ENCODE measurements at regions not wholly inside any gene's neighbourhood (a gene's known extent, or its start where the extent isn't known, plus 50 kb on each side); places are given as distances from the start of the nearest gene placed in this dataset.

DNA sequence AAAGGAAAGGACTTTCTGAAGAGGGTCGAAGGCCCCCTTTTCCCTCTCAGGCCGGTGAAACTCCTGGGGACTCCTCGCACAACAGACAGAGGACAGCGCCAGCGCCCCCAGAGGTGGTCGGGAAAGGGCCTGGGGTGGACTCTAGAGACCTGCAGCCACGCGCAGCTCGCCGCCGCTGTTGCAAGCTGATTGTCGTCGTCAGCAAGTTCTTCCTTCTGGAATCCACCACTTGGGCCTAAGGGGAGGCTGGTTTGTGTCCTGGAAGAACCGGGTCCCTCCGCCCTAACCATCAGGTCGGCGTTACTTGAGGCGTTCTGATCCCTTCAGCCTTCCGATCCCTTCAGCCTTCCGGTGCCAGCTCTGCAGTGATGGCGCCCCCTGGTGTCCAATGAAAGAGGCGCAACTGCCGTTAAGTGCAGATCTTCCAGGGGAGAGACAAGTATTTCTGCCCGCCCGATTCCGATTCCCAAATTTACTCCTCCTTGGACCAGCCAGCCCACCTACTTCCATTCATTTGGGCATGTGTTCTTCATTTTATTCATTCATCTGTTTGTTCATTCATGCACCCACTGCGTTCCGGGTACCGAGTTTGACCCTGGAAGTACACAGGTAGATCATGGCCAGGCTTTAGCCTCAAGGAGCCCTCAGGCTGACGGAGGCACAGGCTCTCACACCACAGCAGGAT lies 77.2 kb upstream of the SLC6A11 start:
- intact Hi-C loops (cut with DNase I; ENCODE audit: low total_unique reads) (loop anchor here (5.0 kb wide), 1 partner anchor 322 kb away; no protein-coding TSS in a partner anchor), in situ Hi-C loops (cut with MboI; ENCODE audit: low sequenced_read_pairs in 4 of 4) (loop anchor here (10.0 to 25.0 kb wide), 2 partner anchors 377 to 384 kb away; no protein-coding TSS in a partner anchor)
- ATAC-seq, result peak; percentile 74 to 93

DNA sequence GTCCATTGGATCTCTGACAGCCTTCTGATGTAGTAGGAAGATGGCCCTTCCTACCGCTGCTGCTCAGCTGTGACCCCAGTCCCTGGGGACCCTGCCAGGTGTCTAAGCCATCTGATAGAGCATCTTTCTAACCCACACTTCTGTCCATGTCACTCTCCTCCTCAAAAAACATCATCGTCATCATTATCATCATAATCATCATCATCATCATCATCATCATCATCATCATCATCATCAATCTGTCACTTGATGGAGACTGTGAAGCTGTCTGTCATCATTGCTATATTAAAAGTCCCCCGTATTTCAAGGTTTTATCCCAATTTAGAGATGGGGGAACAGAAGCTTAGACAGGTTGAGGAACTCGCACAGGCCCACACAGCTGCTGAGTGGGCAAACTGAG lies 75.1 kb upstream of the SLC6A11 start:
- no peak overlapping the region for H3K4me3 ChIP-seq
- no peaks in the 10 kb centered on the region for H3K9me3 ChIP-seq
- no peak for TF ChIP-seq POLR2A (IDR thresholded peaks at IDR 0.05)
- TF ChIP-seq, protein P1, sequence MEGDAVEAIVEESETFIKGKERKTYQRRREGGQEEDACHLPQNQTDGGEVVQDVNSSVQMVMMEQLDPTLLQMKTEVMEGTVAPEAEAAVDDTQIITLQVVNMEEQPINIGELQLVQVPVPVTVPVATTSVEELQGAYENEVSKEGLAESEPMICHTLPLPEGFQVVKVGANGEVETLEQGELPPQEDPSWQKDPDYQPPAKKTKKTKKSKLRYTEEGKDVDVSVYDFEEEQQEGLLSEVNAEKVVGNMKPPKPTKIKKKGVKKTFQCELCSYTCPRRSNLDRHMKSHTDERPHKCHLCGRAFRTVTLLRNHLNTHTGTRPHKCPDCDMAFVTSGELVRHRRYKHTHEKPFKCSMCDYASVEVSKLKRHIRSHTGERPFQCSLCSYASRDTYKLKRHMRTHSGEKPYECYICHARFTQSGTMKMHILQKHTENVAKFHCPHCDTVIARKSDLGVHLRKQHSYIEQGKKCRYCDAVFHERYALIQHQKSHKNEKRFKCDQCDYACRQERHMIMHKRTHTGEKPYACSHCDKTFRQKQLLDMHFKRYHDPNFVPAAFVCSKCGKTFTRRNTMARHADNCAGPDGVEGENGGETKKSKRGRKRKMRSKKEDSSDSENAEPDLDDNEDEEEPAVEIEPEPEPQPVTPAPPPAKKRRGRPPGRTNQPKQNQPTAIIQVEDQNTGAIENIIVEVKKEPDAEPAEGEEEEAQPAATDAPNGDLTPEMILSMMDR (IDR thresholded peaks at IDR 0.05 in 4 of 5, conservative IDR thresholded peaks at IDR 0.05 in 1 of 5), result no peak
- in situ Hi-C loops (cut with MboI; ENCODE audit: low sequenced_read_pairs in 4 of 4) (loop anchor here in 3 of 4 donors (25.0 kb wide), 1 partner anchor 379 kb away; no protein-coding TSS in a partner anchor), intact Hi-C loops (cut with DNase I; ENCODE audit: low total_unique reads) (loop anchor here (2.0 kb wide), 1 partner anchor 396 kb away; no protein-coding TSS in a partner anchor)
- ATAC-seq (no peak), DNase-seq (no peak)
- no peaks in the 10 kb centered on the region for H3K4me1 ChIP-seq
- H3K36me3 ChIP-seq, result no peaks in the 10 kb centered on the region
- no peak overlapping the region for H3K27ac ChIP-seq
- peaks cover 18 to 32% (median 28%) of the 10 kb centered on the region in 3 donors for H3K27me3 ChIP-seq

More for the DNA sequence above, 77.2 kb upstream of the SLC6A11 start:
- Histone ChIP-seq H3K4me1 (no peaks in the 10 kb centered on the region), H3K27ac (no peak overlapping the region), H3K36me3 (no peaks in the 10 kb centered on the region), H3K4me3 (peak overlapping the region; percentile 2 to 51 (median 28)), H3K9me3 (no peaks in the 10 kb centered on the region), H3K27me3 (peaks cover 18 to 23% (median 22%) of the 10 kb centered on the region in 3 donors)
- peak; percentile 24 to 57 for DNase-seq
- no peak for TF ChIP-seq POLR2A (IDR thresholded peaks at IDR 0.05)
- TF ChIP-seq, protein P1 (IDR thresholded peaks at IDR 0.05 in 4 of 5, conservative IDR thresholded peaks at IDR 0.05 in 1 of 5), result peak; percentile 65 to 87 (median 80)

DNA sequence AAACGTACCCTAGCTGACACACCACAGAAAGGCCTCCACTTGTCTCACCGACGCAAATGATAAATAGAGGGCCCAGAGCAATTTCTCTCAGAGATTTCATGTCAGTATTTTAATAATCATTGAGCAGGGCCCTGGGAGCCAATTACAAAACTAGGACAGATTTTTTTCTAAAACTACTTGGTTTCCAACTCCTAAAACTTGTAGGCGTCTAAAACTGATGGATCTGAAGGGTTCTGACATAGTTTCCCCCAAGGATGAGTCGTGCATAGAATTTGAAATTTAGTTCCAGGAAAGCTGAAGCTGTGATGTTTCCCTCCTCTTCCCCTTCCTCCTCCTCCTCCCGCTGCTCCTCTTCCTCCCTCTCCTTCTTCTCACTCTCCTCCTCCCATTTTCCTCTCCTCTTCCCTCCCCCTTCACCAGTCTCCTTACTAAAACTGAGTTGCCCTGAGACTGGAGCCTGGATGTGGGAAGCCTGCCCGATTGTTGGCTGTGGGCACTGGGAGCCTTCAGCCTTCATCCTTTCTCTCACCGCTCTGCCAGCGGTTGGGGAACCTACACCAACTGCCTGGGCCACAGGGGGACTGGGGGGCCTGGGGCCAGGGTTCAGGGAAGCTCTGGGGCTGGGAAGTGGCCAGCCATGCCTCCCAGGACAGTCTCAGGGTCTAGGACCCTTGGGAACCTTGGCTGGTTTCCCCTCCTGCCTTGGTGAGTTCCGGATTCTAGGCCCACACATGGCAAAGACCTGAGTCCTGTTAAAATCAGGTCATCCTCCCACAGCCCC lies 73.9 kb upstream of the SLC6A11 start:
- no peak overlapping the region for H3K4me3 ChIP-seq
- no peak overlapping the region for H3K27ac ChIP-seq
- H3K4me1 ChIP-seq, result no peaks in the 10 kb centered on the region
- TF ChIP-seq, protein P1 (IDR thresholded peaks at IDR 0.05 in 4 of 5, conservative IDR thresholded peaks at IDR 0.05 in 1 of 5), result no peak
- TF ChIP-seq POLR2A (IDR thresholded peaks at IDR 0.05), result no peak
- intact Hi-C loops (cut with DNase I; ENCODE audit: low total_unique reads) (loop anchor here (2.0 kb wide), 1 partner anchor 397 kb away; no protein-coding TSS in a partner anchor), in situ Hi-C loops (cut with MboI; ENCODE audit: low sequenced_read_pairs in 4 of 4) (loop anchor here in 3 of 4 donors (25.0 kb wide), 1 partner anchor 380 kb away; no protein-coding TSS in a partner anchor)
- H3K36me3 ChIP-seq, result no peaks in the 10 kb centered on the region
- DNase-seq (no peak), ATAC-seq (no peak)
- H3K27me3 ChIP-seq, result peaks cover 18 to 28% (median 24%) of the 10 kb centered on the region in 3 donors
- H3K9me3 ChIP-seq, result no peaks in the 10 kb centered on the region

DNA sequence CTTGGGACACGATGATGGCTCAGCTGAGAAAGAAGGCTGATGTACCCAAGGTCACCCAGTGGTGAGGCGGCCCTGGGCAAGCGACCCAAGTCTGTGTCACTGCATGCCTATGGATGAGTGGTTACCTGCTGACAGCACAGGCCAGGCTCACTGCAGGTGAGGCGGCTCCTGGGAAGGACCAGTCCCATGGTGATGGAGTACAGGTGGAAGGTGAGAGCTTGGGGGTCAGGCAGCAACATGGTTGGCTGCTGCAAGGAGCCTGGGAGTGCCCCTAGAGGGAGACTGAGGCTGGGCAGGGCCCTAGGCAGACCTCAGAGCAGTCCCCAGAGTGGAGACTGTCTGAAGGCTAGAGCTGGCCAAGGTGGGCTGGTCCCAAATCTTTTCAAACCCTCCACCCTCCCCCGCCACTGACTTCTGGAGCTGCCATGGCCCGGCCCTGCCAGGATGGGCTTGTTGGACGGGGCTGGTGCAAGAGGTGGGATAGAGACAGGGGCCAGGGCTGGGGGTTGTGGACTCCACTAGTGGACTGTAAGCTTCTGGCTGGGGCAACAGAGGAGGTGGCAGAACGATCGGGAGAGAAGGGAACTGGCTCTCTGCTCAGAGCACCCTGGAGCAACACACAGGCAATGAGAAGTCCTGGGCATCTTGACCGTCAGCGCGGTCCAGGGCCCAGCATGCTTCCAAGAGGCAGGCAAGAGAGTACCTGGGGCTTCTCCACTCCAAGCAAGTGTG lies 72.5 kb upstream of the SLC6A11 start:
- Histone ChIP-seq H3K27ac (no peak overlapping the region), H3K9me3 (no peaks in the 10 kb centered on the region), H3K27me3 (peaks cover 5 to 19% (median 10%) of the 10 kb centered on the region in 3 donors), H3K4me1 (no peaks in the 10 kb centered on the region), H3K4me3 (no peak overlapping the region), H3K36me3 (no peaks in the 10 kb centered on the region)
- ATAC-seq (no peak), DNase-seq (no peak)
- in situ Hi-C loops (cut with MboI; ENCODE audit: low sequenced_read_pairs in 4 of 4), result loop anchor here in 3 of 4 donors (25.0 kb wide), 1 partner anchor 381 kb away; no protein-coding TSS in a partner anchor
- TF ChIP-seq POLR2A (IDR thresholded peaks at IDR 0.05), result no peak
- TF ChIP-seq, protein P1 (IDR thresholded peaks at IDR 0.05 in 4 of 5, conservative IDR thresholded peaks at IDR 0.05 in 1 of 5), result no peak
- intact Hi-C loops (cut with DNase I; ENCODE audit: low total_unique reads), result no loop called here
